Glutamatergic neuron (in vitro differentiated cells): ENCODE measurements at regions not wholly inside any gene's neighbourhood (a gene's known extent, or its start where the extent isn't known, plus 50 kb on each side); places are given as distances from the start of the nearest gene placed in this dataset.

Experiments used
- DNase-seq: peaks from one replicate; pipeline ENCODE4 v3.0.0; 2022
- H3K27ac Mint-ChIP-seq: one replicate; pipeline ENCODE4 v1.8.0; 2020; ENCODE audit warnings: mild to moderate bottlenecking, mixed read lengths, inconsistent platforms; ENCODE audit not compliant: unreplicated experiment
- H3K27me3 Mint-ChIP-seq: one replicate; pipeline ENCODE4 v1.8.0; 2020; ENCODE audit warnings: mild to moderate bottlenecking, moderate library complexity, mixed read lengths, inconsistent platforms; ENCODE audit not compliant: unreplicated experiment
- H3K36me3 Mint-ChIP-seq: one replicate; pipeline ENCODE4 v1.8.0; 2020; ENCODE audit warnings: mild to moderate bottlenecking, mixed read lengths, inconsistent platforms; ENCODE audit not compliant: unreplicated experiment
- H3K4me1 Mint-ChIP-seq: one replicate; pipeline ENCODE4 v1.8.0; 2020; ENCODE audit warnings: mild to moderate bottlenecking, low read depth, mixed read lengths, inconsistent platforms; ENCODE audit not compliant: unreplicated experiment
- H3K4me3 Mint-ChIP-seq: one replicate; pipeline ENCODE4 v1.8.0; 2020; ENCODE audit warnings: mild to moderate bottlenecking, mixed read lengths, inconsistent platforms; ENCODE audit not compliant: unreplicated experiment
- H3K9me3 Mint-ChIP-seq: one replicate; pipeline ENCODE4 v1.8.0; 2020; ENCODE audit warnings: mild to moderate bottlenecking, moderate library complexity, mixed read lengths, inconsistent platforms; ENCODE audit not compliant: unreplicated experiment
- CTCF ChIP-seq: fragments of 200-600 bp; sonication (generic); IDR thresholded peaks from one replicate; pipeline ENCODE4 v1.5.0; 2021; ENCODE audit not compliant: partially characterized antibody, unreplicated experiment

DNA sequence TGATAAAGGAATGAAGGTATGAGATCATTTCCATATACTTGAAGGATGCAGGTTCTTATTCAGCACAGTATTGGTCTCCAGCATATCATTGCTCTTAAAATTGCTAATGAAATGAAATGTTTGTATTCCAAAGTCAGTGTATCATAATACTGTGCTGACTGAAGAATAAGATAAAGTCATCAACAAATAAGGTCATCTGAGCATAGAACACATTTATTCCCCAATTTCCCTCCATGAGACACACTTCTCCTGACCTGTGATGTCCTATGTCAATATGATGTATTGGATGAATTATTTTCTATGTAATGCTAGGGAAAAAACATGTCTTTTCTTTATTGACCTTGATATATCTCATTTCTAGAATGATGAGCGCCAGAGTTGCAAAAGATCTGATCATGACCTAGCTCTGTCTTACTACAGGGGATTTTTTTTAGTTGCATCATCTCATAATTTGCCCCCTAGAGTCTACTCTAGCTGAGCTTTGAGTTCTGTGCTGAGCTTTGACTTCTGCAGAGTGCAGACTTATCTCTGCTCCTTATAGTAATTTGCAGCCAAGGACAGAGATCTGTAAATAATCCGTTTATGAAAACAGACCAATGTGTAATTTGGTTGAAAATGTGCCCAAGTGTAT lies 859.8 kb downstream of the TRIB2 start:
- H3K4me3 Mint-ChIP-seq = no peak overlapping the region
- no peak for TF ChIP-seq CTCF
- no peak for DNase-seq
- no peaks in the 10 kb centered on the region for H3K9me3 Mint-ChIP-seq
- no peaks in the 10 kb centered on the region for H3K36me3 Mint-ChIP-seq
- no peaks in the 10 kb centered on the region for H3K27me3 Mint-ChIP-seq
- H3K27ac Mint-ChIP-seq = no peak overlapping the region
- no peaks in the 10 kb centered on the region for H3K4me1 Mint-ChIP-seq

GRCh38 chr2:13578547-13578946 lies 861.8 kb downstream of the TRIB2 start:
- DNase-seq = no peak
- H3K27ac Mint-ChIP-seq = no peak overlapping the region
- no peak for TF ChIP-seq CTCF
- peaks cover 1% of the 10 kb centered on the region for H3K27me3 Mint-ChIP-seq
- H3K4me3 Mint-ChIP-seq = no peak overlapping the region
- H3K36me3 Mint-ChIP-seq = no peaks in the 10 kb centered on the region
- no peaks in the 10 kb centered on the region for H3K4me1 Mint-ChIP-seq
- no peaks in the 10 kb centered on the region for H3K9me3 Mint-ChIP-seq

DNA sequence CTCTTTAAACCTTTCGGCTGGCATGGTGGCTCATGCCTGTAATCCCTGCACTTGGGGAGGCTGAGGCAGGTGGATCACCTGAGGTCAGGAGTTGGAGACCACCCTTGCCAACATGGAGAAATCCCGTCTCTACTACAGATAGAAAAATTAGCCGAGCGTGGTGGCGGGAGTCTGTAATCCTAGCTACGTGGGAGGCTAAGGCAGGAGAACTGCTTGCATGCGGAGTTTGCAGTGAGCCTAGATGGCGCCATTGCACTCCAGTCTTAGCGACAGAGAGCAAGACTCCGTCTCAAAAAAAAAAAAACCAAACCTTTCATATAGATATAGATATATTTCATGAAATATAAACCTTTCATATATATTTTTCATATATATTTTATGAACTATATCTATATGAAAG lies 864.7 kb downstream of the TRIB2 start:
- peaks cover 9% of the 10 kb centered on the region for H3K4me1 Mint-ChIP-seq
- H3K4me3 Mint-ChIP-seq = no peak overlapping the region
- no peak overlapping the region for H3K27ac Mint-ChIP-seq
- DNase-seq = peak; percentile 43
- no peaks in the 10 kb centered on the region for H3K36me3 Mint-ChIP-seq
- TF ChIP-seq CTCF = no peak
- H3K9me3 Mint-ChIP-seq = no peaks in the 10 kb centered on the region
- peaks cover 1% of the 10 kb centered on the region for H3K27me3 Mint-ChIP-seq

GRCh38 chr2:13583609-13584008 lies 866.9 kb downstream of the TRIB2 start:
- H3K4me1 Mint-ChIP-seq = peaks cover 9% of the 10 kb centered on the region
- no peak overlapping the region for H3K27ac Mint-ChIP-seq
- no peaks in the 10 kb centered on the region for H3K9me3 Mint-ChIP-seq
- TF ChIP-seq CTCF = no peak
- H3K36me3 Mint-ChIP-seq = no peaks in the 10 kb centered on the region
- DNase-seq = no peak
- peaks cover 1% of the 10 kb centered on the region for H3K27me3 Mint-ChIP-seq
- no peak overlapping the region for H3K4me3 Mint-ChIP-seq

- Mint-ChIP-seq H3K4me3 (no peak overlapping the region), H3K27ac (no peak overlapping the region), H3K9me3 (no peaks in the 10 kb centered on the region), H3K27me3 (peaks cover 1% of the 10 kb centered on the region), H3K36me3 (no peaks in the 10 kb centered on the region), H3K4me1 (peaks cover 9% of the 10 kb centered on the region)
- no peak for DNase-seq
- TF ChIP-seq CTCF = no peak
Observed at GRCh38 chr2:13584020-13584419, 867.3 kb downstream of the TRIB2 start.
